Effector memory CD8-positive, alpha-beta T cell (primary cell): ENCODE measurements at regions not wholly inside any gene's neighbourhood (a gene's known extent, or its start where the extent isn't known, plus 50 kb on each side); places are given as distances from the start of the nearest gene placed in this dataset.

Source experiments
- ATAC-seq: fragments of 150-1000 bp; cut with Tn5 transposase; replicated peaks from 2 replicates; pipeline ENCODE4 v1.10.0; 2021; ENCODE audit warnings: mild to moderate bottlenecking, moderate library complexity
- DNase-seq, 3 experiments: peaks; one replicate each; pipeline ENCODE4 v3.0.0; 2021
- H3K27ac Mint-ChIP-seq, 2 donors: one replicate each; pipeline ENCODE4 v1.8.0; 2022; ENCODE audit warnings: mild to moderate bottlenecking in 2 of 2, mixed read lengths in 2 of 2, moderate library complexity in 2 of 2
- H3K27me3 Mint-ChIP-seq, 2 donors: one replicate each; pipeline ENCODE4 v1.8.0; 2022; ENCODE audit warnings: mixed read lengths in 2 of 2
- H3K36me3 Mint-ChIP-seq: one replicate; pipeline ENCODE4 v1.8.0; 2022; ENCODE audit warnings: mild to moderate bottlenecking, moderate library complexity, mixed read lengths; ENCODE audit not compliant: insufficient read depth
- H3K4me1 Mint-ChIP-seq, 2 donors: one replicate each; pipeline ENCODE4 v1.8.0; 2022; ENCODE audit warnings: low read depth in 2 of 2, mixed read lengths in 2 of 2
- H3K4me3 Mint-ChIP-seq, 2 donors: one replicate each; pipeline ENCODE4 v1.8.0; 2022; ENCODE audit warnings: mild to moderate bottlenecking in 2 of 2, mixed read lengths in 2 of 2, moderate library complexity in 2 of 2
- H3K9me3 Mint-ChIP-seq, 2 donors: one replicate each; pipeline ENCODE4 v1.8.0; 2022; ENCODE audit warnings: mixed read lengths in 2 of 2

- Mint-ChIP-seq H3K27ac (no peak overlapping the region), H3K27me3 (peaks cover 9 to 24% of the 10 kb centered on the region in 2 donors), H3K9me3 (no peaks in the 10 kb centered on the region), H3K4me1 (no peaks in the 10 kb centered on the region), H3K4me3 (no peak overlapping the region), H3K36me3 (no peaks in the 10 kb centered on the region)
- ATAC-seq (no peak), DNase-seq (no peak)
Measured at GRCh38 chr10:84659497-84660439, 331.4 kb downstream of the CCSER2 start.

DNA sequence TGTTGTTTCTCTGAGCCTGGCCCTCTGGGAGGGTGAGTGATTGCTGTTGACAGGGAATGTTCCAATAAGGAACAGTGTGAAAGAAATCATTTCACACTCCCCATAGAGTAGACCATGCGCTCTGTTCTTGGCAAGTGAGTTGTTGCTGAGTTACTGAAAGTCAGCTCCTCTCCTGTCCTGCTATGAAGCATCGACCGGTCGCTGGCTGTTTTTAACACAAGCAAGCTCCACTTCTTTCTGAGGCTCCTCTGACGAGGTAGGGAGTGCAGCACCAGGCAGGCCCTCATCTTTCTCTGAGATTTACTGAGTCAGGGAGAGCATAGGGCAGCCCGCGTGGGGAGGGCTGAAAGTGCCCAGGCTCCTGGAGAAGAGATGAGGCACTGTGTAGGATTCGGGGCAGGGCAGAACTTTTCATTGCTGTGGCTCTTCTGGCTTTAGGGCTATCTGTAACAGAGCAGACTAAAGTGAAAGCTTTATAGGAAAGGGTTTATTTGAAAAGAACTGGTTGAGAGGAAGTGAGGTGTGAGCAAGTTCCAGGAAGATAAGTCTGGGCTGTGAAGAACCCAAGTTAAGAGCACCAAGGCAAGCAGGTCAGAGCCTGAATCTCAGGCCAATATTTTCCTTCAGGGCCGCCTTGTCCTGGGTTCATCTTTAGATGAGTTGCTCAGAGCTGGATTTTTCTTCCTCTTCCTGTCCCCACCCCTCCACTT is 332.2 kb downstream of the CCSER2 start:
- Mint-ChIP-seq H3K27ac (no peak overlapping the region), H3K9me3 (no peaks in the 10 kb centered on the region), H3K4me1 (no peaks in the 10 kb centered on the region), H3K4me3 (no peak overlapping the region), H3K36me3 (no peaks in the 10 kb centered on the region), H3K27me3 (peaks cover 9 to 24% of the 10 kb centered on the region in 2 donors)
- DNase-seq = no peak
- no peak for ATAC-seq

GRCh38 chr10:84665211-84665610 is 336.8 kb downstream of the CCSER2 start:
- Mint-ChIP-seq H3K27me3 (peaks cover 4 to 5% of the 10 kb centered on the region in 2 donors), H3K27ac (no peak overlapping the region), H3K4me1 (no peaks in the 10 kb centered on the region), H3K4me3 (no peak overlapping the region), H3K9me3 (no peaks in the 10 kb centered on the region), H3K36me3 (no peaks in the 10 kb centered on the region)
- ATAC-seq (no peak), DNase-seq (no peak)

- Mint-ChIP-seq H3K9me3 (no peaks in the 10 kb centered on the region), H3K36me3 (no peaks in the 10 kb centered on the region), H3K27me3 (no peaks in the 10 kb centered on the region), H3K27ac (no peak overlapping the region), H3K4me1 (no peaks in the 10 kb centered on the region), H3K4me3 (no peak overlapping the region)
- DNase-seq (no peak), ATAC-seq (no peak)
Measured at GRCh38 chr10:84665883-84666463, 337.6 kb downstream of the CCSER2 start.

GRCh38 chr10:84668186-84668763 is 339.9 kb downstream of the CCSER2 start:
- Mint-ChIP-seq H3K4me3 (no peak overlapping the region), H3K27me3 (no peaks in the 10 kb centered on the region), H3K4me1 (no peaks in the 10 kb centered on the region), H3K27ac (no peak overlapping the region), H3K36me3 (no peaks in the 10 kb centered on the region), H3K9me3 (no peaks in the 10 kb centered on the region)
- ATAC-seq (no peak), DNase-seq (no peak)

- no peaks in the 10 kb centered on the region for H3K4me1 Mint-ChIP-seq
- no peak for ATAC-seq
- H3K36me3 Mint-ChIP-seq = no peaks in the 10 kb centered on the region
- H3K4me3 Mint-ChIP-seq = no peak overlapping the region
- peaks cover 6 to 7% of the 10 kb centered on the region in 2 donors for H3K27me3 Mint-ChIP-seq
- no peak overlapping the region for H3K27ac Mint-ChIP-seq
- no peaks in the 10 kb centered on the region for H3K9me3 Mint-ChIP-seq
- no peak for DNase-seq
Measured at GRCh38 chr10:84675060-84675459, 346.7 kb downstream of the CCSER2 start.

GRCh38 chr10:84676536-84676935 is 348.1 kb downstream of the CCSER2 start:
- Mint-ChIP-seq H3K4me3 (no peak overlapping the region), H3K4me1 (no peaks in the 10 kb centered on the region), H3K27ac (no peak overlapping the region), H3K9me3 (no peaks in the 10 kb centered on the region), H3K27me3 (peaks cover 6 to 7% of the 10 kb centered on the region in 2 donors), H3K36me3 (no peaks in the 10 kb centered on the region)
- DNase-seq (no peak), ATAC-seq (no peak)

GRCh38 chr10:84681781-84682180 is 353.4 kb downstream of the CCSER2 start:
- H3K27me3 Mint-ChIP-seq = peaks cover 8 to 13% of the 10 kb centered on the region in 2 donors
- H3K9me3 Mint-ChIP-seq = no peaks in the 10 kb centered on the region
- ATAC-seq (no peak), DNase-seq (no peak)
- no peaks in the 10 kb centered on the region for H3K36me3 Mint-ChIP-seq
- no peak overlapping the region for H3K27ac Mint-ChIP-seq
- no peaks in the 10 kb centered on the region for H3K4me1 Mint-ChIP-seq
- no peak overlapping the region for H3K4me3 Mint-ChIP-seq

- no peak for DNase-seq
- peaks cover 8 to 21% of the 10 kb centered on the region in 2 donors for H3K27me3 Mint-ChIP-seq
- H3K4me1 Mint-ChIP-seq = no peaks in the 10 kb centered on the region
- no peaks in the 10 kb centered on the region for H3K36me3 Mint-ChIP-seq
- ATAC-seq = no peak
- H3K4me3 Mint-ChIP-seq = no peak overlapping the region
- H3K27ac Mint-ChIP-seq = no peak overlapping the region
- H3K9me3 Mint-ChIP-seq = no peaks in the 10 kb centered on the region
Measured at GRCh38 chr10:84683550-84683949, 355.2 kb downstream of the CCSER2 start.

DNA sequence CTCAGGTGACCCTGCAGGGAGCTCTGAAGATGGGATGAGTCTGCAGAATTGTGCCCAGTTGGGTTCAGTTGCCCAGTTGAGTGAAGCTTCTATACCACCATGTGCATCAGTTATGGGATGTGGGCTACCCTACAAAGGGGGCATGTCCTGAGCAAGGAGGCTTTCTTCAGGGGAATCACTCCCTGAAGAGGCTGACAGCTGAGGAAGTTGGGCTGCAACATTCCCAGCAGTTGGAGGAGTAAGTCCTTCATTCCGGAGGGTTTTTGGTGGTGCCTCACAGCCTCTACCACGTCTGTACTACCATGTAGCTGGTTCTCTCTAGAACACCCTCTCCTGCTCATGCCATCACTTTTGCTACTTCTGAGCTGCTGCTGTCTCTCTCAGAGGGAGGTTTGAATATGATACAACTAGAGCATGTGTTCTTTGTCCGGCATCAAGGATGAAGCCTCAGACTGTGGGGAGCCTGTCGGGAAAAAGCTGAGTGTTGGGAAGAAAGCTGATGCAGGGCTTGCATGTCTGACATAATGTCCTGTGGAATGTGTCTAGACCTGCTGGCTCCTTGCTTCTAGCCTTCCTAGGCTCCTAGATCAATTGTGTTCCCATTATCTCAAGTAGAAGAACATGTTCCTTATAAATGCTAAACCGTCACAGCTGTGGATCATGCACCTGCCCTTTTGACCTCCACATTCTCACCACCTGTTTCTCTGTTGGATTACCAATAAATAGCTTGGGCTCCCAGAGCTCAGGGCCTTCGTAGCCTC is 355.8 kb downstream of the CCSER2 start:
- Mint-ChIP-seq H3K36me3 (no peaks in the 10 kb centered on the region), H3K4me3 (no peak overlapping the region)
- ATAC-seq = no peak

DNA sequence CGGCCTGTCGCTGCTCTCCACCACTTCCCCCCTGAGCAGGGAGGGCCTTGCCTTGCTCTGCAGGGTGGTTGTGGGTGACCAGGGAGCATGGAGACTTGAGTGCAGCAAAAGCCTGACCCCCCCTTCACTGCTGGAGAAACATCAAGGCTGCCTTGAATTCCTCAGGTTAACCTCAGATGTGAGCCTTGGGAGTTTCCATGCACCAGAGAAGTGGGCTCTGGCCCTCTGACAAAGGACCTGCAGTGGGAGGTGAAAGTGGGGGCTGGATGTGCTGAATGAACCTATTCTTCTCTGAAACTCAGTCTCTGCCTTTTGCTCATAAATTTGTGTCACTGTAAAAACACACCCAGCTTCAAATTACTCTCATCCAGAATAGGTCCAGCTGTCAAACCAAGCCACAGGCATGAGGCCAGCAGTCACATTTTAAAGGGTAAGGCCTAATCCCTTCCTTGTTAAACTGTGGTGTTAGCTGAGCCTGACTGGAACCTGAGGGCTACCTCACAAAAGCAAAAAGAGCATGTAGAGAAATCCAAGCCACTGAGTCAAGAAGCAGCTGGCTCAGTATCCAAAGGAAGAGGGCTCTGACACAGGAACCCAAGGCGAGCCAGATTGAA is 356.8 kb downstream of the CCSER2 start:
- no peak overlapping the region for H3K4me3 Mint-ChIP-seq
- no peaks in the 10 kb centered on the region for H3K9me3 Mint-ChIP-seq
- H3K4me1 Mint-ChIP-seq = no peaks in the 10 kb centered on the region
- peaks cover 8 to 21% of the 10 kb centered on the region in 2 donors for H3K27me3 Mint-ChIP-seq
- DNase-seq (no peak), ATAC-seq (no peak)
- no peaks in the 10 kb centered on the region for H3K36me3 Mint-ChIP-seq
- H3K27ac Mint-ChIP-seq = no peak overlapping the region

More for the DNA sequence above, 355.8 kb downstream of the CCSER2 start:
- H3K9me3 Mint-ChIP-seq = no peaks in the 10 kb centered on the region
- DNase-seq = no peak
- H3K4me1 Mint-ChIP-seq = no peaks in the 10 kb centered on the region
- H3K27me3 Mint-ChIP-seq = peaks cover 8 to 21% of the 10 kb centered on the region in 2 donors
- H3K27ac Mint-ChIP-seq = no peak overlapping the region

GRCh38 chr10:84693006-84693405 is 364.6 kb downstream of the CCSER2 start:
- H3K27me3 Mint-ChIP-seq = peaks cover 4 to 9% of the 10 kb centered on the region in 2 donors
- no peak overlapping the region for H3K4me3 Mint-ChIP-seq
- DNase-seq (no peak), ATAC-seq (no peak)
- no peaks in the 10 kb centered on the region for H3K36me3 Mint-ChIP-seq
- H3K4me1 Mint-ChIP-seq = no peaks in the 10 kb centered on the region
- H3K27ac Mint-ChIP-seq = no peak overlapping the region
- H3K9me3 Mint-ChIP-seq = no peaks in the 10 kb centered on the region
